GM12878 (cell line): ENCODE measurements at regions not wholly inside any gene's neighbourhood (a gene's known extent, or its start where the extent isn't known, plus 50 kb on each side); places are given as distances from the start of the nearest gene placed in this dataset.
A peak's percentile ranks its signal among the peaks of the same experiment; 100 is the strongest.

Experiments
- ATAC-seq: fragments of 200-7000 bp; cut with Tn5 transposase; 3 replicates; pipeline ENCODE4 v1.9.1; 2020; ENCODE audit warnings: mild to moderate bottlenecking, moderate library complexity
- BruUV-seq: library from RNA; stranded (reverse); fragments of 400-500 nt; replicated peaks from 2 replicates; lab custom pipeline; 2021; lab: Mats Ljungman, UMichigan
- CTCF ChIA-PET: fragments of 300-600 bp; sonication (Branson Sonifier 250); formaldehyde crosslinking; extraction: SDS; loops from one replicate; lab custom pipeline; 2021; ENCODE audit warnings: inconsistent platforms; lab: Yijun Ruan, JAX
- POLR2A ChIA-PET: fragments of 350-600 bp; formaldehyde crosslinking; extraction: SDS; loops from one replicate; lab custom pipeline; 2021; ENCODE audit warnings: inconsistent platforms; lab: Charles Lee
- RAD21 ChIA-PET: fragments of 300-600 bp; sonication (Branson Sonifier 250); formaldehyde crosslinking; loops from one replicate; lab custom pipeline; 2023; ENCODE audit warnings: antibody characterized with exemption; ENCODE audit not compliant: unreplicated experiment; lab: Charles Lee
- SMC1A ChIA-PET: fragments of 300-600 bp; sonication (Branson Sonifier 250); formaldehyde crosslinking; loops from one replicate; lab custom pipeline; 2023; ENCODE audit not compliant: unreplicated experiment, uncharacterized antibody; lab: Charles Lee
- DNase-seq: peaks from one replicate; pipeline ENCODE4 v3.0.0-alpha.2; 2011; ENCODE audit warnings: low read depth, low spot score
- FAIRE-seq: peaks from 3 replicates; lab custom pipeline; 2011; peaks lifted over from hg19 to GRCh38; lab: Jason Lieb, UNC
- H2AFZ ChIP-seq: 2 replicates; pipeline ENCODE4 v1.6.0; 2011; ENCODE audit warnings: low read depth, low read length, control low read depth; ENCODE audit not compliant: control insufficient read depth
- H3K27ac ChIP-seq: 2 replicates; pipeline ENCODE4 v1.5.1; 2011; ENCODE audit warnings: control low read depth; ENCODE audit not compliant: control insufficient read depth, insufficient read depth
- H3K27me3 ChIP-seq, 2 experiments: replicated peaks in 1 of 2; 2 replicates each; pipeline versions ENCODE4 v1.6.0 to v1.6.1; 2011; ENCODE audit warnings: low read length in 1 of 2; ENCODE audit not compliant: control insufficient read depth in 2 of 2, insufficient read depth in 2 of 2
- H3K36me3 ChIP-seq, 2 experiments: 2 replicates each; pipeline ENCODE4 v1.5.1; 2011; ENCODE audit warnings: low read length in 1 of 2; ENCODE audit not compliant: control insufficient read depth in 2 of 2, insufficient read depth in 2 of 2
- H3K4me1 ChIP-seq: 2 replicates; pipeline ENCODE4 v1.6.1; 2011; ENCODE audit warnings: mild to moderate bottlenecking, low read length, moderate library complexity, mixed read lengths; ENCODE audit not compliant: control insufficient read depth, insufficient read depth
- H3K4me2 ChIP-seq: 2 replicates; pipeline ENCODE4 v1.6.0; 2011; ENCODE audit warnings: control low read depth; ENCODE audit not compliant: control insufficient read depth, insufficient read depth
- H3K4me3 ChIP-seq: fragments of 200-600 bp; sonication (generic); 2 replicates; pipeline ENCODE4 v1.5.1; 2016
- H3K79me2 ChIP-seq: 2 replicates; pipeline ENCODE4 v1.6.0; 2011; ENCODE audit warnings: low read length; ENCODE audit not compliant: control insufficient read depth, insufficient read depth
- H3K9ac ChIP-seq: 2 replicates; pipeline ENCODE4 v1.8.0; 2011; ENCODE audit warnings: low read length, control low read depth, mixed read lengths; ENCODE audit not compliant: control insufficient read depth, insufficient read depth
- H3K9me3 ChIP-seq: replicated peaks from 3 replicates; pipeline ENCODE4 v1.5.1; 2011; ENCODE audit warnings: mild to moderate bottlenecking, low read length; ENCODE audit not compliant: control insufficient read depth, insufficient read depth
- H4K20me1 ChIP-seq: 2 replicates; pipeline ENCODE4 v1.6.0; 2011; ENCODE audit not compliant: control insufficient read depth, insufficient read depth
- CEBPB ChIP-seq, 2 experiments: fragments of 150-350 bp in 1 of 2; IDR thresholded peaks; 2 replicates each; pipeline ENCODE4 v1.6.1; 2012 to 2014; ENCODE audit warnings: low read depth in 2 of 2, low read length in 2 of 2, borderline replicate concordance in 1 of 2, inconsistent platforms in 1 of 2
- CHD1 ChIP-seq: IDR thresholded peaks from 2 replicates; pipeline ENCODE4 v1.6.1; 2012; ENCODE audit warnings: low read depth, low read length, improper control_type of control experiment
- CHD2 ChIP-seq: IDR thresholded peaks from 2 replicates; pipeline ENCODE4 v1.6.1; 2011; ENCODE audit warnings: low read depth, low read length, improper control_type of control experiment, borderline replicate concordance
- E2F8 ChIP-seq: fragments of 450-650 bp; IDR thresholded peaks from 2 replicates; pipeline ENCODE4 v1.6.1; 2018; ENCODE audit warnings: mild to moderate bottlenecking, low read depth, moderate library complexity; ENCODE audit not compliant: partially characterized antibody
- GATAD2B ChIP-seq: fragments of 450-650 bp; conservative IDR thresholded peaks from 2 replicates; pipeline ENCODE4 v1.6.1; 2017; ENCODE audit warnings: low read depth, mild to moderate bottlenecking, moderate library complexity
- HDGF ChIP-seq: fragments of 450-650 bp; IDR thresholded peaks from 2 replicates; pipeline ENCODE4 v1.6.1; 2016; ENCODE audit warnings: antibody characterized with exemption
- IKZF2 ChIP-seq, 2 experiments: fragments of 450-650 bp; IDR thresholded peaks; 2 replicates each; pipeline ENCODE4 v1.6.1; 2017; ENCODE audit warnings: mild to moderate bottlenecking in 2 of 2, moderate library complexity in 2 of 2
- IRF3 ChIP-seq: fragments of 450-650 bp; IDR thresholded peaks from 2 replicates; pipeline ENCODE4 v1.6.1; 2014; ENCODE audit warnings: mild to moderate bottlenecking
- KAT2A ChIP-seq: conservative IDR thresholded peaks from 2 replicates; pipeline ENCODE4 v1.6.1; 2011; ENCODE audit warnings: low read depth, low read length; ENCODE audit not compliant: control insufficient read depth
- SREBF1 ChIP-seq: IDR thresholded peaks from 2 replicates; pipeline ENCODE4 v1.6.1; 2012; ENCODE audit warnings: mild to moderate bottlenecking, low read length
- SUZ12 ChIP-seq: fragments of 200-600 bp; sonication (generic); IDR thresholded peaks from one replicate; pipeline ENCODE4 v1.6.1; 2018; ENCODE audit warnings: antibody characterized with exemption, mild to moderate bottlenecking; ENCODE audit not compliant: unreplicated experiment
- TAF1 ChIP-seq: IDR thresholded peaks from 2 replicates; pipeline ENCODE4 v1.6.1; 2011; ENCODE audit warnings: mild to moderate bottlenecking, low read depth, low read length, borderline replicate concordance
- WGBS: methylation state at CpG from one replicate; pipeline ENCODE4 v1.1.6; 2016; ENCODE audit warnings: low lambda C conversion rate; ENCODE audit not compliant: insufficient replicate concordance, insufficient coverage; ENCODE audit errors: missing lambda C conversion rate; 5-methylcytosine and 5-hydroxymethylcytosine counted together
- in situ Hi-C: fragments of 300-500 bp; cut with MboI; formaldehyde crosslinking; loops from 9 replicates; pipeline ENCODE4 v1.14.3; 2018; ENCODE audit warnings: mixed read lengths
- intact Hi-C: fragments of 100-400 bp; cut with micrococcal nuclease; formaldehyde crosslinking; loops from one replicate; pipeline ENCODE4 v1.14.2; 2022; ENCODE audit not compliant: unreplicated experiment

- TF ChIP-seq IRF3 (no peak), TAF1 (no peak), HDGF (no peak)
Measured at GRCh38 chr12:38507839-38508238, 191.3 kb downstream of the ALG10B start (continued).

- H3K9me3 ChIP-seq, result no peaks in the 10 kb centered on the region
- FAIRE-seq (no peak), ATAC-seq (no peak), DNase-seq (no peak)
- no TSS peak for BruUV-seq
- ChIA-PET CTCF (interaction anchor here (0.7 to 1.5 kb wide), 2 partner anchors 9 to 129 kb away, joined by 3 read pairs; no protein-coding TSS in a partner anchor), SMC1A (interaction anchor here (0.9 to 1.3 kb wide), 2 partner anchors 13 to 51 kb away, joined by 3 to 4 read pairs; no protein-coding TSS in a partner anchor), POLR2A (no interaction called here), RAD21 (no interaction called here)
- H3K9ac ChIP-seq, result no peak overlapping the region
- WGBS, result 0% methylated on average over 5 of the region's 5 CpGs
- no peak overlapping the region for H3K4me2 ChIP-seq
- no peak overlapping the region for H3K4me3 ChIP-seq
- TF ChIP-seq CHD2 (no peak), IKZF2 (IDR thresholded peaks at IDR 0.05) (no peak), SREBF1 (no peak)
- no peaks in the 10 kb centered on the region for H3K36me3 ChIP-seq
- H3K27me3 ChIP-seq, result no peaks in the 10 kb centered on the region
- H3K4me1 ChIP-seq, result no peaks in the 10 kb centered on the region
- H4K20me1 ChIP-seq, result no peaks in the 10 kb centered on the region
- intact Hi-C loops (no loop called here), in situ Hi-C loops (no loop called here)
- H3K27ac ChIP-seq, result no peak overlapping the region
- H2AFZ ChIP-seq, result no peak overlapping the region
- H3K79me2 ChIP-seq, result no peaks in the 10 kb centered on the region
Measured at GRCh38 chr12:38508246-38508645, 191.7 kb downstream of the ALG10B start.

- in situ Hi-C loops (no loop called here), intact Hi-C loops (no loop called here)
- Histone ChIP-seq H3K27me3 (no peaks in the 10 kb centered on the region), H3K79me2 (no peaks in the 10 kb centered on the region), H3K27ac (no peak overlapping the region), H3K4me2 (no peak overlapping the region), H3K9ac (no peak overlapping the region), H3K9me3 (no peaks in the 10 kb centered on the region), H3K4me1 (no peaks in the 10 kb centered on the region), H2AFZ (no peak overlapping the region), H3K4me3 (no peak overlapping the region), H3K36me3 (no peaks in the 10 kb centered on the region), H4K20me1 (no peaks in the 10 kb centered on the region)
- POLR2A ChIA-PET, result no interaction called here
- DNase-seq, result no peak
- BruUV-seq, result no TSS peak
- RAD21 ChIA-PET, result no interaction called here
- no peak for FAIRE-seq
- peak; percentile 51 for ATAC-seq
- CTCF ChIA-PET, result no interaction called here
- SMC1A ChIA-PET, result interaction anchor here (0.7 to 1.6 kb wide), 4 partner anchors 10 to 482 kb away, joined by 3 to 5 read pairs (median 4); no protein-coding TSS in a partner anchor
- TF ChIP-seq E2F8 (no peak), SREBF1 (no peak), SUZ12 (no peak), KAT2A (no peak), CHD1 (no peak), GATAD2B (no peak), CEBPB (IDR thresholded peaks at IDR 0.05; ENCODE audit: borderline replicate concordance in 1 of 2, low read depth in 2 of 2, low read length in 2 of 2) (no peak)
Measured at GRCh38 chr12:38515912-38516311, 199.3 kb downstream of the ALG10B start.
